ENCODE measurements at regions not wholly inside any gene's neighbourhood (a gene's known extent, or its start where the extent isn't known, plus 50 kb on each side); places are given as distances from the start of the nearest gene placed in this dataset.

- Histone ChIP-seq H3K79me2 (ENCODE audit: insufficient read depth, low read length) (no peaks in the 10 kb centered on the region), H3K4me2 (ENCODE audit: low read depth, low read length, poor library complexity, severe bottlenecking) (no peak overlapping the region), H3F3A (ENCODE audit: low read depth) (0 out of 2 replicates have a peak, but pooled peaks cover 4% of the 10 kb centered on the region), H3K4me1 (ENCODE audit: insufficient read depth, low read length, poor library complexity, severe bottlenecking) (peaks cover 46% of the 10 kb centered on the region), H3K27me3 (ENCODE audit: insufficient read depth, low read length, poor library complexity, severe bottlenecking) (no peaks in the 10 kb centered on the region), H4K20me1 (ENCODE audit: insufficient read depth, low read length, poor library complexity, severe bottlenecking) (no peaks in the 10 kb centered on the region), H3K9me3 (ENCODE audit: insufficient read depth, low read depth, low read length) (no peaks in the 10 kb centered on the region), H2AFZ (ENCODE audit: low read length) (no peak overlapping the region), H3K4me3 (ENCODE audit: low read length, poor library complexity, severe bottlenecking) (no peak overlapping the region), H3K36me3 (ENCODE audit: insufficient read depth, low read length) (no peaks in the 10 kb centered on the region), H3K9ac (ENCODE audit: low read depth, low read length, poor library complexity, severe bottlenecking) (no peak overlapping the region), H3K9me2 (replicated peaks; ENCODE audit: low read depth, low read length) (no peaks in the 10 kb centered on the region)
- TF ChIP-seq CTCF (conservative IDR thresholded peaks at IDR 0.05; ENCODE audit: low read length), result no peak
- TF ChIP-seq EZH2phosphoT487 (IDR thresholded peaks at IDR 0.05; ENCODE audit: borderline replicate concordance), result no peak
These were observed 224.3 kb upstream of the MAP3K1 start for GRCh38 chr5:56591081-56591480.

DNA sequence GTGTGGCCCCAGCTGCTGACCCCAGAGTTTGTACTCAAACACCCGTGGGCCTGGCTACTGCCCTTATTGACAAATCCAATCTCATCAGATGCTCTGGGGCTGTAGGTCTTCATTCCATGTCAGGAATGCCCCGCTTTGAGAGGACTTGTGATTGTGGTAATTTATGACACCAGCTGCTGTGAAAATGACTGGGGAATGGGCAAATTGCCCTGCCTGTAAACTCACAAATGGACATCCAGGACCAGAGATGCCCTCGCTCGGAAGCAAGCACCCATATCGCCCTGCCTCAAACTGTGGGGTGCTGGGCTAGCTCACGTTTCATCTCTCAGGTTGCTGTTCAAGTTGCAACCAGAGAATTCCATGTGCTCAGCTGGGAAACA lies 225.9 kb upstream of the MAP3K1 start:
- Histone ChIP-seq H3K9me3 (ENCODE audit: insufficient read depth, low read depth, low read length) (no peaks in the 10 kb centered on the region), H3K9me2 (replicated peaks; ENCODE audit: low read depth, low read length) (no peaks in the 10 kb centered on the region), H3K79me2 (ENCODE audit: insufficient read depth, low read length) (no peaks in the 10 kb centered on the region), H3K9ac (ENCODE audit: low read depth, low read length, poor library complexity, severe bottlenecking) (peak overlapping the region; percentile 59), H3K27me3 (ENCODE audit: insufficient read depth, low read length, poor library complexity, severe bottlenecking) (no peaks in the 10 kb centered on the region), H3F3A (ENCODE audit: low read depth) (0 out of 2 replicates have a peak, but pooled peaks cover 7% of the 10 kb centered on the region), H3K4me1 (ENCODE audit: insufficient read depth, low read length, poor library complexity, severe bottlenecking) (peaks cover 48% of the 10 kb centered on the region), H3K4me3 (ENCODE audit: low read length, poor library complexity, severe bottlenecking) (peak overlapping the region; percentile 48), H2AFZ (ENCODE audit: low read length) (peak overlapping the region; percentile 19; the same call in 1 of the 2 replicates), H3K36me3 (ENCODE audit: insufficient read depth, low read length) (no peaks in the 10 kb centered on the region), H4K20me1 (ENCODE audit: insufficient read depth, low read length, poor library complexity, severe bottlenecking) (no peaks in the 10 kb centered on the region), H3K4me2 (ENCODE audit: low read depth, low read length, poor library complexity, severe bottlenecking) (peak overlapping the region; percentile 68)
- TF ChIP-seq CTCF (conservative IDR thresholded peaks at IDR 0.05; ENCODE audit: low read length) (no peak), EZH2phosphoT487 (IDR thresholded peaks at IDR 0.05; ENCODE audit: borderline replicate concordance) (no peak)

GRCh38 chr5:56588636-56589480 lies 226.5 kb upstream of the MAP3K1 start:
- H3K79me2 ChIP-seq (ENCODE audit: insufficient read depth, low read length), result no peaks in the 10 kb centered on the region
- H3K9me2 ChIP-seq (replicated peaks; ENCODE audit: low read depth, low read length), result no peaks in the 10 kb centered on the region
- no peaks in the 10 kb centered on the region for H3K27me3 ChIP-seq (ENCODE audit: insufficient read depth, low read length, poor library complexity, severe bottlenecking)
- H3K4me2 ChIP-seq (ENCODE audit: low read depth, low read length, poor library complexity, severe bottlenecking), result peak overlapping the region; percentile 68
- peak overlapping the region; percentile 48 for H3K4me3 ChIP-seq (ENCODE audit: low read length, poor library complexity, severe bottlenecking)
- no peaks in the 10 kb centered on the region for H4K20me1 ChIP-seq (ENCODE audit: insufficient read depth, low read length, poor library complexity, severe bottlenecking)
- 0 out of 2 replicates have a peak, but pooled peaks cover 7% of the 10 kb centered on the region for H3F3A ChIP-seq (ENCODE audit: low read depth)
- no peaks in the 10 kb centered on the region for H3K9me3 ChIP-seq (ENCODE audit: insufficient read depth, low read depth, low read length)
- peaks cover 52% of the 10 kb centered on the region for H3K4me1 ChIP-seq (ENCODE audit: insufficient read depth, low read length, poor library complexity, severe bottlenecking)
- TF ChIP-seq EZH2phosphoT487 (IDR thresholded peaks at IDR 0.05; ENCODE audit: borderline replicate concordance) (no peak), CTCF (conservative IDR thresholded peaks at IDR 0.05; ENCODE audit: low read length) (no peak)
- peak overlapping the region; percentile 59 for H3K9ac ChIP-seq (ENCODE audit: low read depth, low read length, poor library complexity, severe bottlenecking)
- peak overlapping the region; percentile 19; the same call in 1 of the 2 replicates for H2AFZ ChIP-seq (ENCODE audit: low read length)
- no peaks in the 10 kb centered on the region for H3K36me3 ChIP-seq (ENCODE audit: insufficient read depth, low read length)

Measured in Loucy (cell line).